ENCODE measurements at regions not wholly inside any gene's neighbourhood (a gene's known extent, or its start where the extent isn't known, plus 50 kb on each side); places are given as distances from the start of the nearest gene placed in this dataset.

DNA sequence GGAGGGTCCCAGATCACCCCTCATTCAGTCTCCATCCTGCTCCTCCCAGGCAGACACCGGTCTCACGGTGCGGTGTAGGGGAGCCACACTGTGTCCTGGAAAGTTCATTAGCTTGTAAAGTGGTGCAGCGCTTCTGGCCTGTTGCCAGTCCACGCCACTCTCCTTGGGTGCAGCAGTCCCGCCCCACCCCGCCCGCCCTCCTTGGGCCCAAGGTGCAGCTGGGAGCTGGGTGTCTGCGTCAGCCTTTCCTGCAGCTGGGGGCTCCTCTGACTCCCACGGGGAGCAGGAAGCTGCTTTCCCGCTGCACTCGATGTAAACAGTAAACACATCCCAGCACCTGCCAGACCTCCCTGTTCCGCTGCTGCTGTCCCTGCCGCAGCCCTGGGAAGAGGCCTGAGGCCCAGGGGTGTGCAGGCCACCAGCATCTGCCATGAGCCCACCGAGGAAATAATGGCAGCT, 53.8 kb upstream of the ASB18 start:
- no peak for DNase-seq

DNA sequence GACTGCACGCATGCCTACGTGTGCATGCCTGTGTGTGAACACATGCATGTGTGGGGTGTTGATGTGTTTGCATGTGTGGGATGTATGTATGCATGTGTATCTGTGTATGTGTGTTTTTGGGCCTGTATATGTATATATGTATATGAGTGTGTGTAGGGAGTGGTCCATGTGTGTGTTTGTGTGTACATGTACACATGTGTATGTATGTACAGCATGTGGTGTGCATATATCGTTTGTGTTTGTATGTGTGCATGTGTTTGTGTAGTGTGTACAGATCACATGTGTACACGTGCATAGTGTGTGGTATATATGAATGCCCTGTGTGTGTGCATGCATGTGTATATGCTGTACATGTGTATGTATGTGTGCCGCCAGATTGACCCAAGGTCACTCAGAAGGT, 54.2 kb upstream of the ASB18 start:
- DNase-seq = no peak

DNA sequence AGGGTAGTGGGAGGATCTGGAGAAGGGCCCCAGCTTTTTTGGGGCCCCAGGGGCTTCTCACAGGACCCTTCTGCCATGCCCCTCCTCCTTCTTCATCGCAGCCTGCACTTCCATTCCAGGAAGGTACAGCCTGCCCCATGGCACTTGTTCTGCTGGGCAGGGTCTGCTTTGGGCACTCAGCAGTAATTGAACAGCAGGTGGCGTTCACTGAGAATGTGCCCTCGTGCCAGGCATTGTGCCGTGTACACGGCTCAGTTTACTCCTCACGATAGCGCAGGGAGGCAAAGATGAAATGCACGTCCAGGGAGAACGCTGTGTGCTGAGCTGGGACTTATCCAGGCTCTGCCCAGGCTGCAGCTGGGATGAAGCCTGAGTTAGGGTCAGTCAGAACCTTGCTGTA, 54.8 kb upstream of the ASB18 start:
- DNase-seq = no peak

DNA sequence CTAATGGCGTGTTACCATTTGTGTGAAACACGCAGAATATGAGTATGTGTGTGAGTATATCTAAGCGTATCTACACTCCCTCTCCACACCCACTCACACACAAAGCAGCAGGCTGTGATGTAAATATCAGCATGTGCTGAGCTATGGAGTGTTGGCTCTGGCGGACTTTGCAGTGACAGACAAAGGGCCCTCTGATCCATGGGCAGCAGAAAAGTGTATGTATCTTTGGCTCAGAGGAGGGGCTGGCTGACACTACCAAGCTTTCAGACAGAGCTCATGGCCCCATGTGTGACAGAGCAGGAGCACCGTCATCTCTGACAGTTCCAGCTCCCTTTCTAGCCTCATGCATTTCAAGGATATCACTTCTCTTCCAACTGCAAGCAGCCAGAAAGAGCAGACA, 57.2 kb upstream of the ASB18 start:
- DNase-seq = no peak

DNA sequence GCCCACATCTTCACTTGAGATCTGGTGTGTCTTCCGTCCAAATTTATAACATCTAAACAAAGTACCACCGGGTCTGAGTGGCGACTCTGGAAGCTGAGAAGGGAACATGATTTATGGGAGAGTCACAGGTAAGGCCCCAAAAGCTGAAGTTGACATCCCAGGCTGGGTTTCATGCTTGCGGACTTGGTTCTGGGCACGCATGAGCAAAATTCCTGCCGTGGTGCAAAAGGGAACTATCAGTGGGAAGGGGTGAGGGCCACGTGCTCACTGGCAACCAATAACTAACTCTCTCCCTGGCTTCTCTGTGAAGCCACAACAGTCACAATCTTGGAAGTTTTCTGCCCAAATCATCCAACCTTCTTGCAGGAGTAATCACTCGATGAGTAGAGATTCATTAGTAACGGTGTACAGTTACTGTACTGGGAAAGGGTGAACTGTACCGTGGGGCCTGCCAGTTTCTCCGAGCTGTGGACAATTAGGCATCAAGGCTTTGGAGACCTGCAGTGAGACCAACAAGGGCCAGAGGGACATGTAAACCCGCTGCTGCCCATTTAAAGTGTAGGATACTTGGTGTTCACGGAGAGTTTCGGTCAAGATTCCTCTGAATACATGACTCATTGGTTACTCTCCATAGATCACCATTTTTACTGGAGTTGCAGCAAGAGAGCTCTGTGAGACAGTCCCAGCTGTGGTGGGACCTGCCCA, 69.4 kb upstream of the ASB18 start:
- no peak for DNase-seq

DNA sequence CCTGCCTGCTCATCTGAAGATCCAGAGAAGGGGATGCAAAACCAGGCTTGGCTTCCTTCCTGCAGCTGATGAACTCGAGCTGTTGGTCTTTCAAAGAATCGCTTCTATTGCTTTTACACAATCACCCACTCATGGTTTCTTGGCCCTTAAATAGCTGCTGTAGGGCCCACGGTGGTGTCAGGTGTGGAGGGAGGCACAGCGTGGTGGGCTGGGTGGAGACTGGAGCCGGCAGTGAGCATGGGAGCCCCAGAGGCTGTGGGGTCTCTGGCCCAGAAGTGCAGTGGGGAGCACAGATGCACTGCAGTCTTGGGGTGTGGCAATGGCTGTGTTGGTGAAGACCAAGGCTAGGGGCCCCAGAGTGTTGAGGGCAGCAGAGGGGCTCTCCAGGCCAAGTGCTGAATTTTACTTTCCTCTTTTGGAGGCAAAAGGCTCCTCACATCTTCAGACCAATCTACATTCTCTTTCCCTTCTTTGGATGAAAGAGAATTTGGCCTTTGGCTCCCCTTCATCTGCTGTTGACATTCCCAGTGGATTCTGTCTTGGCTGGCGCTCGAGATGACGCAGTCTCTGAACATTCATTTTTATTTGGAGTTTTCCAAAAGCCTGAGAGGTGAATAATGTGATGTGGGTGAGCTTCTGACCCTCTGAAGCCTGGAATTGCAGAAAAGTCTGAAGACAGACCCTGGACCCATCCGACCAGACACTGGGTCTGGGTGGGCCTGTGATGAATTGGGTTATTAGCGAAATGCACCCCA, 70.1 kb upstream of the ASB18 start:
- no peak for DNase-seq

DNA sequence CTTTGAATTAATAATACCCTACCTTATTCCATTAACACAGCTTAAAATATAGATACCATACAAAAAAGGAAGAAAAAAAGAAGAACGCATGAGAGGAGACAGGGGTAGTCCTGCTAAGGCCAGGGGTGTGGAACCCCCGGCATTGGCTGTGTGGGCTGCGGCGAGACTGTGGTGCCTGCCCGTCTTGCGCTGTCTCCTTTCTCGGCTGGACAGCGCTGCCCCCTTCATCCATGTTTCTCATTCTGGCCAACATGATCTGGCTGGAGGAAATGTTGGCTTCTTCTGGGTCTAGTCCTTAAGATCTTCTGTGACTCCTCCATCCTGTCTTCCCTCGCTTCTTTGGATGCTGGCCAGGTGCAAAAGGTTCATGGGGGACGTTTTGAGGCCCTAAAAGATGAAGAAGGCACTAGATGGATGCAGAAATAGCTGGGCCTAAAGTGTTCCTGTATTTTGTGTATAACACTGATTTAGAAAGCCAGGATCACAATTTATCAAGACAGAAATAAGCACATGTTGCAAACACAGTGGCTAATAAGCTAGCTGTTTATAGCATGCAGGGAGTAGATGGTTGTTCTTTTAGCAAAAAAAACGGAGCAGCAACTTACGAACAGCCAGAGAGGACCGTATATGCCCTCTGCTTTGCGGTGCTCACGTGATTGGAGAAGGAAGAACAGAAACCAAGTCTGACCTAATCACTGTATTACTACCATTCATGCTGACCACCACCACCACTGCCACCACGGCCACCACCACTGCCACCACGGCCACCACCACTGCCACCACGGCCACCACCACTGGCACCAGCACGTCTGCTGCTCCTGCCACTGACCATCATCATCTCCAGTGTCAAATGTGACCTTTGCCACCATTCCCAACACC, 71.7 kb upstream of the ASB18 start:
- no peak for DNase-seq

DNA sequence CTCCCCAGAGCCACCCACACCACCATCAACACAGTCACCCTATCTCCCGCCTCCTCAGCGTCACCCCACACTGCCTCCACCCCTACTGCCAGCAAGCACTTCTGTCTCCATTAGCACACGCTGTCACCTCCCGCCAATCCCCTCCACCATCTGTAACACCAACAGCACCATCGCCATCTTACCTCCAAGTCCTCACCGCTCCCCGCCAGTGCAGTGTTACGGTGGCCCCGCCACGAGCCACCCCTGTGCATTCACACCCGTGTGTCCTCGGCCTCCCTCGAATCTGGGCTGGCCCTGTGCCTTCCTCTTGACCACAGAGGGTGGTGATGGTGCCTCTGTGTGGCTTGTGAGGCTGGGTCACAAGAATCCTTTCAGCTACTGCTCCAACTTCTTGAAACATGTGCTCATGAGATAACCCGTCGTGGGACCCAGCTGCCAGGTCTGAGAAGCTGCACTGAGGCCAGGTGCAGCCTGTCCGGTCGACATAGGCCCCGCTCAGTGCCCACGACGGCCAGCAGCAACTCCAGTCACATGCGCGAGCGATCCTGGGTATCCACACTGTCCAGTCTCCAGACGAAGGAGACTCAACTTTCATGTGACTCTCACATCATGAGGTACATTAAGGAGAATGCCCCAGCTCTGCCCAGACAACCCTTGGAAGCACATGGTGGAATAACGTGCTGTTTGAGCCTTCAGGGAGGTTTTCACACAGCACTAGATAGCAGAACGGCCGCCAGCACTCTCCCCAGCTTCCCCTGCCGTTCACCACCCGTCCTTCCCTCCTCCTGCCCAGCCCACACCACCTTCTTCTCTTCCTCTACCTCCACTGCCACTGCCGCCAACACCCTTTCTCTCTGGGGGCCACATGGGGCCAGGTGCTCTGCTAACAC, 72.6 kb upstream of the ASB18 start:
- DNase-seq = no peak

DNA sequence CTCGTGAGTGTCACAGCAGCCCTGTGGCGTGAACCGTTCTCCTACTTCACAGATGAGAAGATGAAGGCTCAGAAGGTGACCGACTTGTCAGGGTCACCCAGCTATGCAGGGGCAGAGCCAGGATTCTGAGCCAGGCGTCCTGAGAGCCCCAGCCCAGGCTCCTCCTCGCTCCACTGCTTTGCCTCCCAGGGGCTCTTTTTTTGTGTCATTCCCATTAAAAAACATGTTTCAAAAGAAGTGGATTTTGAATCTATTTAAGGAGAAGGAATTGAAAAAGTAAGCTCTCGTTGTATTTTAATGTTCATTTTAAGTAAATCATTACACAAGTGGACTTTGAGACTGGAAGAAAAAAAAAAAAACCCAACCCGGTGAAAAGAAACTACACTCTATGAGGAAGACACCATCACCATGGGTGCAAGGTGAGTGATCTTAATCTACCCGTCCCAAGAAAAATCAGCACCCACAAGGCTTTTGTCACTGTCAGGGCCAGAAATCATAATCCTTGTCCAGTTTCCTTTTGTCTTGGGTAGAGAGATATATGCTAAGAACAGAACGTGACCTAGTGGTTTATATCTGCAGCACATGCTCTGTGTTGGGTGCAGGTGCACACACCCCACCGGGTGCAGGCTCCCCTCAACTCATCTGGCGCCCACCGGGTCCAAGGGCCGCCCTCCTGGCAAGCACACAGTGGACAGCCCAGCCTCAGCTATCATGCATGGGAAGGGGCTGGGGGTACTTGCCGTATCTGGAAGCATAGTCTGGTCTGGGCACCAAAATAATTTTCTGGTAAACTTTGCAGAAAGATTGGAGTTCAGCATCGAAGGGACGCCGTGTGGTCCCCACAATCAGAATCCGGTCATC, 73.5 kb upstream of the ASB18 start:
- DNase-seq = no peak

DNA sequence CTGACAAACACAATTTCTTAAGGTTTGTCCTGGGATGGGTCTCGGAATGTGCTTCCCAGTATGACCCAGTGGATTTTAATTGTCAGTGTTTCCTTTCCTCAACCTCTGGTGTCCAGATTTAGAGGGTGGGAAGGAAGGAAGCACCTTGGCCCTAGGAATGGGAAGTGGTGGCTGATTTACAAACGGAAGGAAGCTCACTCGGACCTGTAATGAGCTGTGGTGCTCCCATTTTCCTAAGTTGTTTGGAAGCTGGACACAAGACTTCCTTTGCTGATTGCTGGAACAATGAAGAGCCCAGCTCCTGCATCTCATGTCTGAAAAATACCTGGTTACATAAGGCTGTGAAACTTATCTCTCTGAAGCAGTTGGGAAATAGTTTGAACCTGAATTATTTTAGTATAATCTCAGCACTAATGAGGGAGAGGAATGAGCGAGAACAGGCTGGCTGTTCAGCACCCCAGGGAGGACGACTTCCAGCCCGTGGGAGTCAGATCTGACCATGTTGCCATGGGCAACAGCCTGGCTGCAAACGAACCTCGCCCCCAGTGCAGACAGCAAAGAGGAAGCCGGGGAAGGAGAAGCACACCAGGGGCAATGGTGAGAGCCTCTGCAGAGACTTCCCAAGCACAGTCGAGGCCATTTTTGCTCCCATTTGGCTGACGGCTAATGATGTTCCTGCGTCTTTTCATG, 74.4 kb upstream of the ASB18 start:
- DNase-seq = no peak

DNA sequence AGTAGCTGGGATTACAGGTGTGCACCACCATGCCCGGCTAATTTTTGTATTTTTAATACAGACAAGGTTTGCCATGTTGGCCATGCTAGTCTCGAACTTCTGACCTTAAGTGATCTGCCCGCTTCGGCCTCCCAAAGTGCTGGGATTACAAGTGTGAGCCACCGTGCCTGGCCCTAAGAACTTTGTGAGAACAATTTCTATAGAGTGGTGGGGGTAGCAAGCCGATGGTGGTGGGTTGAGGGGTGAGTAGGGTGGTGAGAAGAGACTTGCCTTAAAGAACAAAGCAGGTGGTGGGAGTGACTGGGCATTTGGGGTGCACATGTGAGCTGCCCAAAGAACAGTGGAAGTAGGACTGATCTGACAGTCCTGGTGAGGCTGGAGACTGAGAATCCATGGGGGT, 76.0 kb upstream of the ASB18 start:
- DNase-seq = no peak

DNA sequence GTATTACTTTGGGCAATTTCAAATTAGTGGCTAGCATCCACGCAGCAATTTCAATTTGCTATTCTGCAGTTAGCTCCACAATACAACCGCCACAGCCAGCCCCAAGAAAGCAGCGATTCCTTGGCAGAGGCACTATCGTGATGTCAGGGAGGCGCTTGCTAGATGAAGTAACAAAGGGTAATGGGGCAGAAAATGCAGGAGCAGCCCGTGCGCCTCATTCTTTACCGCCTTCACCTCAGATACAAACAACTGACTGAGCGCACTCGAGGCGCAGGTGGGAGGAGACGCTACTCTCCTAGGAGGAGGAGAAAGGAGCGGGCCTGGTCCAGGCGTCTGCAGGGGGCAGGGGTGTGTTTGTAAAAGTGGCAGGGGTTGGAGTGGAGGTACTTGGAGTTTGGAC, 76.9 kb upstream of the ASB18 start:
- DNase-seq = no peak

DNA sequence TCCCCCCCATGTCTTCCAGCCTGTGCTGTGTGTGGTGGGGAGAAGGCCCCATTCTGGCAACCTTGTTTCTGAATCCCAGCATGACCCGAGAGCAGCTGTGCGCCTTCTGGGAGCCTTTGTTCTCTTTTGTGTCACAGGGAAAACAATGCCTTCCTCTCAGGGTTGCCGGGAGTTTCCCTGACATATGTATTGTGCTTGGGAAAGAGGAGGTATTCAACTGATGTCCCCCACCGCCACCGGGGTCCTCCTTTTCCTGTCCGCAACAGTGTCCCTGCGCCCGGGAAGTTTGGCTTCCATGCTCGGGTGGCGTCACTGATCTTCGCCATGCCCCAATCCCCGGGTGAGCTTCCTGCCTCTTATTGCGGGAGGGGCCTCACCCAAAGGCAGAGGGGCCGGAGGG, 77.5 kb upstream of the ASB18 start:
- DNase-seq = no peak

DNA sequence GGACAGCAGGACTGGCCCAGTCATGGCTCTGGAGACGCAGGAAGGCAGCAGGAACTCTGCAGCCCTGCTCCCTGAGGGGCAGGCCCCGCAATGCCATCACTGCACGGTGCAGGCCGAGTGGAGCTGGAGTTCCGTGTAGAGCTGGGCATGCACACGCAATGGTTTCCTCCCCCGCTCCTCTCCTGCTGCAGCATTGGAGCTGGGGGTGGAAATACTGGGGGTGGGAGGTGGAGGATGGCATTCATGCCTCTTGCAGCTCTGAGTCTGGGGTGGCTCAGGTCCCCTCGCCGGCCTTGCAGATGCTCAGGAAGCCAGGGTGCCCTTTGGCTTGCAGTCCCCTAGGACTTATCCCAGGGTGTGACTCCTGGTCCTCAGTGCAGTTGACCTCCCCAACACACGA, 78.3 kb upstream of the ASB18 start:
- DNase-seq = no peak

DNA sequence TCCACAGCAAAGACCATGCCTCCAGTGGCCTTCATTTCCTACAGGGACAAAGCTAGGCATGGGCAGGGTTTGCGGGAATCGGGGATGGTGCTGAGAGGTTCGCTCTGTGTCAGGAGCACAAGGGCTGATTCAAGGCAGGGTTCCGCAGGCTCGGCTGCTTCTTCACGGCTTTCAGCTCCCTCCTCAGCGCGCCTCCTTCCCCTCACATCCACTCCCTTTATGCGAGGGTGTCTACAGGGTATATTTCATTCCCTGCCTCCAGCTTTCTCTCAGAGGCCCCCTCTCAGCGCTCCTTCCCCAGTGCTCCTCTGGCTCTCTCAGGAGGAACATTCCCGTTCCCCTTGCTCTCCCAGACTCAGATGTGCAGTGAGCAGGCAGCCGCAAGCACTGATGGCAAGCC, 78.7 kb upstream of the ASB18 start:
- DNase-seq = no peak

DNA sequence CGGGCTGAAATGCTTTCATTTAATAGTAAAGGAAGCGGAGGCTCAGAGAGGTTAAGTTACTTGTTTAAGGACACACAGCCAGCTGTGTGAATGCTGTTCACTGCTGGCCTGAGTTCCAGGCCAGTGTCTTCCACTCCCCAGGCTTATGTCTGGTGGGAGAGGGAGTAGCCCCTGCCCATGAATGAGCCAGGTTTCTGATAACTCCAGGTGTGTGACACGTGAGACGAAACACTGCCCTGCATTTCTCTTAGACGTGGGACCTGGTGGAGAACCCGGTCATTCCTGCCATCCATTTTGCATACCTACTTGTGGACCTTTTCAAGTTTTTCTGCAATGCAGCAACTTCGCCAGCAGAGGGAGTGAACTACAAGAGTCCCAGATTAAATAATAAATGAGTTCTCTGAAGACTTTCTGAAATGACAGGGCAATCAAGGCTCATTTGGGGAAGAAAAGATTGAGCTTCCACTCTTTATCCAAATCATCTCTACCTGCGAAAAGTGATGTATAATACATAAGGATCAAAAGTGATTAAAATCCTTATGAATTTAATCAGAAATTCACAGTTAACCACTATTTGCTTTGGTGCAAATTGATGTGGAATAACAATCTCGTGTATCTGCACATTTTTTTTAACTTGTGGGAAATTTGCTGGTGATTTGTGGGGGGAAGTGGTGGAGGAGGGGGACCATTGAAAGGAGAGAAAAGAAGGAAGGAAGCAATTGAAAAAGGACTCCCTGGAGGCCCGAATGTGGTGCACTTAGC, 79.4 kb upstream of the ASB18 start:
- DNase-seq = peak; percentile 21 to 67

DNA sequence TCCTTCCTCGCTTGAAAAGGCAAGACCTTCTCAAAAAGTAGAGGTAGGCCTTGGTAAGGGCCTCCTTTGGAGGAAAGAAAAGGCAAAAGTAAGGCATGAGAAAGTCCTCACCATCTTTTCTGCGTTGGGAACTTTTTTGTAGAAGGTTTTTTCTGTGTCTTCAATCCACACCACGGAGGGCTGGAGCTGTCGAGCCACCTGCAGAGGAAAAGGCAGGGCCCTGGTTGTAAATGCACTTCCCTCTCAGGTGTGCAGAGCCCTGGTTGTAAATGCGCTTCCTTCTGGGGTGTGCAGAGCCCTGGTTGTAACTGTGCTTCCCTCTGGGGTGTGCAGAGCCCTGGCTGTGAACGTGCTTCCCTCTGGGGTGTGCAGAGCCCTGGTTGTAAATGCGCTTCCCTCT, 80.2 kb upstream of the ASB18 start:
- no peak for DNase-seq

DNA sequence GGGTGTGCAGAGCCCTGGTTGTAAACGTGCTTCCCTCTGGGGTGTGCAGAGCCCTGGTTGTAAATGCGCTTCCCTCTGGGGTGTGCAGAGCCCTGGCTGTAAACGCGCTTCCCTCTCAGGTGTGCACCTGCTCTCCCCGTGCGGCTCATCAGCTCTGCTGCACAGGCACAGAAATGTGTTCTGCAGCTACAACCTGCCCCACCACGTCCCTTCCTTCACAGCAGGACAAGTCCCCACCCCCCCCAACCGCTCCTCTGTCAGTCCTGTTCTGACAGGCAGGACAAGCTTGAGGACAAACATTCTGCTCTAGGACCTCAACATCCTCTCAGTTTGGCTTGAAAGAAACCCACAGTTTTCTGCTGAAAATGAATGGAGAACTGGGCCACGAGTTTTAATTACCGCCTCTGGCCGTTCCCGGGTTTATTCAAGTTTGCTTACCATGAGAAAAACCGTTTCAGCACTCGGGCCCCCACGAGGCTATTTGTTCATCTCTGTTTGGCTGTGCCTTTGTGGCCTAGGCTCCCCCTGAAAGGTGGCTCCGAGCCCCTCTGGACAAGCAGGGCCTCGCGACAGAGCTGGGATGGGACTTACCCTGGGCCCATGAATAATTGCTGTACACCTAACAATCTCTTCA, 81.0 kb upstream of the ASB18 start:
- DNase-seq = no peak

DNA sequence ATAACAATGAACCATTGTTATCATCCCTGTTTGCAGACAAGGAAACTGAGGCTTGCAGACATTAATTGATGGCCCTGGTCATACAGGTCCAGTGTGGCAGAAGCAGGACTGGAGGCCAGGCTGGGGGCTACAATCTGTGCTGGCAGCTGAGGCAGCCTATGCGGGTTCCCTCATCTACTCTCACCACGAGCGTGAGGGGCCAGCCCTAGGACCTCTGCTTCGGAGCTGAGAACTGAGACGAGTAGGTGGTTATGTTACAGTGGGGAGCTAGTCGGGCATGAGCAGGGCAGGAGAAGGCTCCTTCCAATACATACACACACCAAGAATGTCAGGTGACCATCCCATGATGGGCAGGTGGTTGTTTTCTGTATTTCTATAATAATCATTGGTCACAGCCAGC, 82.2 kb upstream of the ASB18 start:
- DNase-seq = no peak

DNA sequence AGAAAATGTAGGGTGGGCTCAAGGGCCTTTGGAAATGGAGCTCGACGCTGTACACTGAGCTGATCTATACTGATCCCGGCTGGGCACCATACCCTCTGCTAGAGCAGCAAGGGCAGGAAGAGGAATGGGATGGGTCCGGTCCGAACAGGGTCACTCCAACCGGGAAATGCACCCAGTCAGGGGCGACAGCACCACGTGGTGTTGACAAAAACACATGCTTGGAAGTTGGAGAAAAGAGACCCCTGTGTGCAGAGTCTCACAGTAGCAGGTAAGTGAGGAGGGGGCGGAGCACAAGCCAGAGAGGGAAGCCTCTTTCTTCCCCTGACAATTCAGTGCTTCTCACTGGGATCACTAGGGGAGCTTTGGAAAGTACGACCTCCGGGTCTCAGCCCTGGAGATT, 84.1 kb upstream of the ASB18 start:
- no peak for DNase-seq

Data from SW 1271 (cell line).